Uterus (tissue), 3 donors: ENCODE measurements at regions not wholly inside any gene's neighbourhood (a gene's known extent, or its start where the extent isn't known, plus 50 kb on each side); places are given as distances from the start of the nearest gene placed in this dataset.
"Not testable (repeated sequence)": the region's sequence is repeated elsewhere in the genome, so short reads cannot be mapped to it uniquely, and the experiment has no call there.

Experiments used
- DNase-seq, 2 donors: peaks; one replicate each; pipeline ENCODE4 v3.0.0-alpha.2; 2019 to 2020
- H3K27ac ChIP-seq, 2 donors: fragments of 200-600 bp; sonication (generic); 1 replicate in 1 of 2; 2 replicates in 1 of 2; pipeline ENCODE4 v1.5.1; 2016 to 2018
- H3K27me3 ChIP-seq, 2 donors: fragments of 200-600 bp; sonication (generic); one replicate each; pipeline ENCODE4 v1.5.1; 2018 to 2019; ENCODE audit warnings: control low read depth in 1 of 2
- H3K36me3 ChIP-seq, 2 donors: fragments of 200-600 bp; sonication (generic); one replicate each; pipeline ENCODE4 v1.5.1; 2019; ENCODE audit warnings: control low read depth in 1 of 2
- H3K4me1 ChIP-seq, 2 donors: fragments of 200-600 bp; sonication (generic); one replicate each; pipeline ENCODE4 v1.5.1; 2018 to 2019; ENCODE audit warnings: control low read depth in 1 of 2
- H3K4me3 ChIP-seq, 2 donors: fragments of 200-600 bp; sonication (generic); 1 replicate in 1 of 2; 2 replicates in 1 of 2; pipeline ENCODE4 v1.5.1; 2018 to 2019; ENCODE audit warnings: mild to moderate bottlenecking in 1 of 2
- H3K9me3 ChIP-seq, 2 donors: fragments of 200-600 bp; sonication (generic); one replicate each; pipeline ENCODE4 v1.5.1; 2019; ENCODE audit warnings: control low read depth in 1 of 2
- CTCF ChIP-seq, 4 experiments: fragments of 200-600 bp in 2 of 4; fragments of 450-650 bp in 2 of 4; sonication (generic) in 2 of 4; IDR thresholded peaks; one replicate each; pipeline ENCODE4 v1.5.1; 2016 to 2019; ENCODE audit warnings: antibody characterized with exemption in 4 of 4, mild to moderate bottlenecking in 2 of 4, moderate library complexity in 1 of 4
- POLR2A ChIP-seq, 2 donors: fragments of 450-650 bp; IDR thresholded peaks; one replicate each; pipeline ENCODE4 v1.6.1; 2016; ENCODE audit warnings: antibody characterized with exemption in 2 of 2, mild to moderate bottlenecking in 1 of 2, moderate library complexity in 1 of 2
- intact Hi-C: fragments of 100-400 bp; cut with DNase I; formaldehyde crosslinking; loops from one replicate; pipeline ENCODE4 v1.15.1; 2023; ENCODE audit warnings: low total_unique reads
- donor health status: DM: yes; HTN: yes; CAD: no.

- no peak for DNase-seq
- intact Hi-C loops: no loop called here
- Histone ChIP-seq H3K4me3 (no peak overlapping the region), H3K27me3 (peaks cover 0 to 5% of the 10 kb centered on the region in 2 donors), H3K9me3 (no peaks in the 10 kb centered on the region), H3K4me1 (no peaks in the 10 kb centered on the region), H3K36me3 (no peaks in the 10 kb centered on the region), H3K27ac (no peak overlapping the region)
- TF ChIP-seq CTCF (IDR thresholded peaks at IDR 0.05) (no peak), POLR2A (IDR thresholded peaks at IDR 0.05) (no peak)
Observed at GRCh38 chr10:8853048-8853447, 798.6 kb downstream of the GATA3 start.

- DNase-seq, H3K4me3 ChIP-seq, intact Hi-C loops, H3K27me3 ChIP-seq, H3K4me1 ChIP-seq, H3K9me3 ChIP-seq, H3K27ac ChIP-seq, H3K36me3 ChIP-seq: not testable (repeated sequence)
Observed at GRCh38 chr10:8868924-8869323, 814.4 kb downstream of the GATA3 start.

- Histone ChIP-seq H3K9me3 (no peaks in the 10 kb centered on the region), H3K4me3 (no peak overlapping the region), H3K36me3 (no peaks in the 10 kb centered on the region), H3K4me1 (no peaks in the 10 kb centered on the region), H3K27ac (no peak overlapping the region), H3K27me3 (no peaks in the 10 kb centered on the region)
- no peak for DNase-seq
- TF ChIP-seq CTCF (IDR thresholded peaks at IDR 0.05): peak in 1 of 4 experiments; percentile 27
- no peak for TF ChIP-seq POLR2A (IDR thresholded peaks at IDR 0.05)
- intact Hi-C loops: no loop called here
Observed at GRCh38 chr10:8873310-8873709, 818.8 kb downstream of the GATA3 start.

- TF ChIP-seq POLR2A (IDR thresholded peaks at IDR 0.05): no peak
- no peak for TF ChIP-seq CTCF (IDR thresholded peaks at IDR 0.05)
- DNase-seq: no peak
- Histone ChIP-seq H3K4me3 (no peak overlapping the region), H3K36me3 (no peaks in the 10 kb centered on the region), H3K27me3 (no peaks in the 10 kb centered on the region), H3K27ac (no peak overlapping the region), H3K9me3 (no peaks in the 10 kb centered on the region), H3K4me1 (no peaks in the 10 kb centered on the region)
- intact Hi-C loops: no loop called here
Observed at GRCh38 chr10:8874268-8874667, 819.8 kb downstream of the GATA3 start.

- Histone ChIP-seq H3K36me3 (no peaks in the 10 kb centered on the region), H3K27me3 (no peaks in the 10 kb centered on the region), H3K4me3 (no peak overlapping the region), H3K4me1 (no peaks in the 10 kb centered on the region), H3K9me3 (no peaks in the 10 kb centered on the region), H3K27ac (no peak overlapping the region)
- intact Hi-C loops: no loop called here
- TF ChIP-seq POLR2A (IDR thresholded peaks at IDR 0.05) (no peak), CTCF (IDR thresholded peaks at IDR 0.05) (no peak)
- DNase-seq: no peak
Observed at GRCh38 chr10:8874972-8875371, 820.5 kb downstream of the GATA3 start.

- no peak for TF ChIP-seq POLR2A (IDR thresholded peaks at IDR 0.05)
- no peak for TF ChIP-seq CTCF (IDR thresholded peaks at IDR 0.05)
- H3K36me3 ChIP-seq: no peaks in the 10 kb centered on the region
- H3K9me3 ChIP-seq: no peaks in the 10 kb centered on the region
- no peaks in the 10 kb centered on the region for H3K27me3 ChIP-seq
- no peak overlapping the region for H3K27ac ChIP-seq
- no peak for DNase-seq
- H3K4me3 ChIP-seq: no peak overlapping the region
- intact Hi-C loops: no loop called here
- no peaks in the 10 kb centered on the region for H3K4me1 ChIP-seq
Observed at GRCh38 chr10:8876171-8876570, 821.7 kb downstream of the GATA3 start.
